GM12873 (cell line): ENCODE measurements at regions not wholly inside any gene's neighbourhood (a gene's known extent, or its start where the extent isn't known, plus 50 kb on each side); places are given as distances from the start of the nearest gene placed in this dataset.

ENCODE experiments used
- CTCF ChIP-seq: IDR thresholded peaks from 2 replicates; pipeline ENCODE4 v1.5.1; 2012; ENCODE audit warnings: low read depth, mild to moderate bottlenecking, moderate library complexity, low read length, control low read depth; ENCODE audit not compliant: insufficient read depth; ENCODE audit errors: missing control alignments

- TF ChIP-seq CTCF = no peak
These were observed 197.8 kb downstream of the CTTN start for GRCh38 chr11:70596091-70596490.

- no peak for TF ChIP-seq CTCF
These were observed 198.8 kb downstream of the CTTN start for GRCh38 chr11:70597006-70597555.

- no peak for TF ChIP-seq CTCF
These were observed 199.7 kb downstream of the CTTN start for GRCh38 chr11:70597751-70598625.

- TF ChIP-seq CTCF = no peak
These were observed 203.7 kb downstream of the CTTN start for GRCh38 chr11:70601861-70602538.

- TF ChIP-seq CTCF = no peak
These were observed 204.9 kb downstream of the CTTN start for GRCh38 chr11:70603114-70603755.

GRCh38 chr11:70603756-70604211, 205.5 kb downstream of the CTTN start:
- TF ChIP-seq CTCF = no peak

- no peak for TF ChIP-seq CTCF
These were observed 205.9 kb downstream of the CTTN start for GRCh38 chr11:70604221-70604620.
